ENCODE measurements at regions not wholly inside any gene's neighbourhood (a gene's known extent, or its start where the extent isn't known, plus 50 kb on each side); places are given as distances from the start of the nearest gene placed in this dataset.
A peak's percentile ranks its signal among the peaks of the same experiment; 100 is the strongest.

GRCh38 chr12:53830631-53831030 is 78.9 kb upstream of the CISTR start:
- DNase-seq (ENCODE audit: low read depth) = no peak
- TF ChIP-seq CTCF (conservative IDR thresholded peaks at IDR 0.05; ENCODE audit: low read depth, low read length) = no peak
- H3K4me3 ChIP-seq (ENCODE audit: low read depth, low read length) = no peak overlapping the region

- no peak overlapping the region for H3K4me3 ChIP-seq (ENCODE audit: low read depth, low read length)
- DNase-seq (ENCODE audit: low read depth) = no peak
- TF ChIP-seq CTCF (conservative IDR thresholded peaks at IDR 0.05; ENCODE audit: low read depth, low read length) = no peak
These were observed 84.4 kb upstream of the CISTR start for GRCh38 chr12:53836119-53836655.

GRCh38 chr12:53838978-53839377 is 87.2 kb upstream of the CISTR start:
- no peak for DNase-seq (ENCODE audit: low read depth)
- TF ChIP-seq CTCF (conservative IDR thresholded peaks at IDR 0.05; ENCODE audit: low read depth, low read length) = no peak
- H3K4me3 ChIP-seq (ENCODE audit: low read depth, low read length) = no peak overlapping the region

- DNase-seq (ENCODE audit: low read depth) = no peak
- TF ChIP-seq CTCF (conservative IDR thresholded peaks at IDR 0.05; ENCODE audit: low read depth, low read length) = no peak
- no peak overlapping the region for H3K4me3 ChIP-seq (ENCODE audit: low read depth, low read length)
These were observed 88.5 kb upstream of the CISTR start for GRCh38 chr12:53840316-53840715.

- H3K4me3 ChIP-seq (ENCODE audit: low read depth, low read length) = no peak overlapping the region
- DNase-seq (ENCODE audit: low read depth) = no peak
- TF ChIP-seq CTCF (conservative IDR thresholded peaks at IDR 0.05; ENCODE audit: low read depth, low read length) = no peak
These were observed 90.9 kb upstream of the CISTR start for GRCh38 chr12:53842686-53843085.

GRCh38 chr12:53843545-53843944 is 91.8 kb upstream of the CISTR start:
- TF ChIP-seq CTCF (conservative IDR thresholded peaks at IDR 0.05; ENCODE audit: low read depth, low read length) = no peak
- no peak overlapping the region for H3K4me3 ChIP-seq (ENCODE audit: low read depth, low read length)
- DNase-seq (ENCODE audit: low read depth) = no peak

GRCh38 chr12:53844994-53845844 is 93.4 kb upstream of the HOXC13 start:
- no peak for TF ChIP-seq CTCF (conservative IDR thresholded peaks at IDR 0.05; ENCODE audit: low read depth, low read length)
- peak; percentile 14 for DNase-seq (ENCODE audit: low read depth)
- H3K4me3 ChIP-seq (ENCODE audit: low read depth, low read length) = no peak overlapping the region
